WTC11 (cell line): ENCODE measurements at regions not wholly inside any gene's neighbourhood (a gene's known extent, or its start where the extent isn't known, plus 50 kb on each side); places are given as distances from the start of the nearest gene placed in this dataset.
"Not testable (repeated sequence)": the region's sequence is repeated elsewhere in the genome, so short reads cannot be mapped to it uniquely, and the experiment has no call there.

ENCODE experiments used
- ATAC-seq: fragments of 200-7000 bp; cut with Tn5 transposase; 2 replicates; pipeline ENCODE4 v1.10.0; 2021; ENCODE audit warnings: mild to moderate bottlenecking, moderate library complexity
- CTCF ChIA-PET: fragments of 300-600 bp; sonication (Branson Sonifier 250); formaldehyde crosslinking; loops from one replicate; lab custom pipeline; 2021; ENCODE audit warnings: antibody characterized with exemption; lab: Charles Lee
- POLR2A ChIA-PET: fragments of 350-600 bp; sonication (Branson Sonifier 250); formaldehyde crosslinking; loops from one replicate; lab custom pipeline; 2021; ENCODE audit warnings: antibody characterized with exemption; lab: Charles Lee
- DNase-seq: peaks from one replicate; pipeline ENCODE4 v3.0.0; 2021; ENCODE audit warnings: low spot score
- H3K27ac Mint-ChIP-seq: 2 replicates; pipeline ENCODE4 v1.8.0; 2021; ENCODE audit warnings: mixed read lengths
- H3K27me3 Mint-ChIP-seq: 2 replicates; pipeline ENCODE4 v1.8.0; 2021; ENCODE audit warnings: low read depth, mild to moderate bottlenecking, moderate library complexity, mixed read lengths
- H3K36me3 Mint-ChIP-seq: 2 replicates; pipeline ENCODE4 v1.8.0; 2021; ENCODE audit warnings: mixed read lengths
- H3K4me1 Mint-ChIP-seq: 2 replicates; pipeline ENCODE4 v1.8.0; 2022; ENCODE audit warnings: mixed read lengths
- H3K4me3 Mint-ChIP-seq: 2 replicates; pipeline ENCODE4 v1.8.0; 2021; ENCODE audit warnings: mild to moderate bottlenecking, moderate library complexity, mixed read lengths
- H3K9me3 Mint-ChIP-seq: 2 replicates; pipeline ENCODE4 v1.8.0; 2021; ENCODE audit warnings: mixed read lengths
- ATF3 ChIP-seq: sonication (generic); formaldehyde crosslinking; conservative IDR thresholded peaks from 2 replicates; pipeline ENCODE4 v1.8.1; 2022; ENCODE audit warnings: mild to moderate bottlenecking, missing genetic modification reagents
- CREM ChIP-seq: sonication (generic); formaldehyde crosslinking; IDR thresholded peaks from 2 replicates; pipeline ENCODE4 v1.8.1; 2022; ENCODE audit warnings: mild to moderate bottlenecking, missing genetic modification reagents, moderate library complexity
- CTCF ChIP-seq: fragments of 200-600 bp; IDR thresholded peaks from 2 replicates; pipeline ENCODE4 v1.8.0; 2022; ENCODE audit warnings: antibody characterized with exemption
- ELF4 ChIP-seq: sonication (generic); formaldehyde crosslinking; IDR thresholded peaks from 2 replicates; pipeline ENCODE4 v1.8.1; 2022; ENCODE audit warnings: low read depth, mild to moderate bottlenecking, moderate library complexity, missing genetic modification reagents
- EMX1 ChIP-seq: fragments of 250-450 bp; sonication (Bioruptor Pico); IDR thresholded peaks from 2 replicates; pipeline ENCODE4 v1.8.0; 2021; ENCODE audit warnings: mild to moderate bottlenecking
- ESRRA ChIP-seq: sonication (generic); formaldehyde crosslinking; IDR thresholded peaks from 2 replicates; pipeline ENCODE4 v1.8.1; 2022; ENCODE audit warnings: mild to moderate bottlenecking, missing genetic modification reagents, borderline replicate concordance
- FOXK1 ChIP-seq: sonication (generic); formaldehyde crosslinking; IDR thresholded peaks from 2 replicates; pipeline ENCODE4 v1.8.0; 2022; ENCODE audit warnings: mild to moderate bottlenecking, moderate library complexity, missing genetic modification reagents
- FOXP1 ChIP-seq: sonication (generic); formaldehyde crosslinking; IDR thresholded peaks from 2 replicates; pipeline ENCODE4 v1.8.0; 2022; ENCODE audit warnings: missing genetic modification reagents, mild to moderate bottlenecking, moderate library complexity, borderline replicate concordance
- GRHL2 ChIP-seq: fragments of 250-450 bp; sonication (Bioruptor Pico); IDR thresholded peaks from 2 replicates; pipeline ENCODE4 v1.8.0; 2022; ENCODE audit warnings: mild to moderate bottlenecking, moderate library complexity; ENCODE audit not compliant: insufficient replicate concordance, severe bottlenecking
- GTF2I ChIP-seq: fragments of 250-450 bp; sonication (Bioruptor Pico); conservative IDR thresholded peaks from 2 replicates; pipeline ENCODE4 v1.4.0; 2021; ENCODE audit warnings: mild to moderate bottlenecking
- HMGA2 ChIP-seq: fragments of 250-450 bp; sonication (Bioruptor Pico); IDR thresholded peaks from 2 replicates; pipeline ENCODE4 v1.4.0; 2021; ENCODE audit warnings: mild to moderate bottlenecking, moderate library complexity
- JAZF1 ChIP-seq: fragments of 250-450 bp; sonication (Bioruptor Pico); IDR thresholded peaks from 2 replicates; pipeline ENCODE4 v1.9.0; 2021; ENCODE audit warnings: moderate library complexity, mild to moderate bottlenecking, inconsistent platforms
- KAT7 ChIP-seq: sonication (generic); formaldehyde crosslinking; IDR thresholded peaks from 2 replicates; pipeline ENCODE4 v1.8.1; 2023; ENCODE audit warnings: missing genetic modification reagents, mild to moderate bottlenecking, borderline replicate concordance
- MXD4 ChIP-seq: fragments of 250-450 bp; sonication (Bioruptor Pico); IDR thresholded peaks from 2 replicates; pipeline ENCODE4 v1.8.0; 2021; ENCODE audit warnings: mild to moderate bottlenecking, moderate library complexity, borderline replicate concordance
- MYBL2 ChIP-seq: sonication (generic); formaldehyde crosslinking; IDR thresholded peaks from 2 replicates; pipeline ENCODE4 v1.8.1; 2023; ENCODE audit warnings: mild to moderate bottlenecking, moderate library complexity, missing genetic modification reagents
- NFATC4 ChIP-seq: fragments of 250-450 bp; sonication (Bioruptor Pico); IDR thresholded peaks from 2 replicates; pipeline ENCODE4 v1.9.0; 2021; ENCODE audit warnings: mild to moderate bottlenecking
- RELA ChIP-seq: sonication (generic); formaldehyde crosslinking; IDR thresholded peaks from 2 replicates; pipeline ENCODE4 v1.8.1; 2022; ENCODE audit warnings: missing genetic modification reagents, mild to moderate bottlenecking, borderline replicate concordance
- SOX15 ChIP-seq: fragments of 250-450 bp; sonication (Bioruptor Pico); IDR thresholded peaks from 2 replicates; pipeline ENCODE4 v1.9.0; 2021; ENCODE audit warnings: mild to moderate bottlenecking
- ZBTB21 ChIP-seq: sonication (generic); formaldehyde crosslinking; IDR thresholded peaks from 2 replicates; pipeline ENCODE4 v1.8.1; 2023; ENCODE audit warnings: mild to moderate bottlenecking, missing genetic modification reagents, borderline replicate concordance
- ZBTB43 ChIP-seq: sonication (generic); formaldehyde crosslinking; IDR thresholded peaks from 2 replicates; pipeline ENCODE4 v1.8.1; 2023; ENCODE audit warnings: mild to moderate bottlenecking, missing genetic modification reagents
- ZNF396 ChIP-seq: fragments of 250-450 bp; sonication (Bioruptor Pico); IDR thresholded peaks from 2 replicates; pipeline ENCODE4 v1.8.0; 2021; ENCODE audit warnings: mild to moderate bottlenecking, moderate library complexity, borderline replicate concordance
- ZNF425 ChIP-seq: fragments of 250-450 bp; sonication (Bioruptor Pico); conservative IDR thresholded peaks from 2 replicates; pipeline ENCODE4 v1.9.0; 2021; ENCODE audit warnings: mild to moderate bottlenecking
- ZNF671 ChIP-seq: fragments of 250-450 bp; sonication (Bioruptor Pico); IDR thresholded peaks from 2 replicates; pipeline ENCODE4 v1.8.0; 2021; ENCODE audit warnings: mild to moderate bottlenecking
- ZSCAN18 ChIP-seq: fragments of 250-450 bp; sonication (Bioruptor Pico); IDR thresholded peaks from 2 replicates; pipeline ENCODE4 v2.1.2; 2022; ENCODE audit warnings: mild to moderate bottlenecking, moderate library complexity

GRCh38 chr2:234171666-234172065, 121.2 kb downstream of the SPP2 start:
- H3K4me1 Mint-ChIP-seq, result peaks cover 20% of the 10 kb centered on the region
- CTCF ChIA-PET, result interaction anchor here (0.8 kb wide), 1 partner anchor 37 kb away, joined by 3 read pairs; no protein-coding TSS in a partner anchor
- H3K27ac Mint-ChIP-seq, result no peak overlapping the region
- H3K9me3 Mint-ChIP-seq, result peaks cover 5% of the 10 kb centered on the region
- no peak for ATAC-seq
- TF ChIP-seq GRHL2, result no peak
- TF ChIP-seq NFATC4 (CRISPR knock-in tag), result no peak
- no peak for TF ChIP-seq MXD4
- TF ChIP-seq ZNF396 (CRISPR knock-in tag), result no peak
- no peak for TF ChIP-seq GTF2I (CRISPR knock-in tag)
- no peak for TF ChIP-seq EMX1 (CRISPR knock-in tag)
- TF ChIP-seq CREM (CRISPR knock-in tag), result no peak
- no peak for TF ChIP-seq ELF4 (CRISPR knock-in tag)
- no peak for TF ChIP-seq ATF3 (CRISPR knock-in tag)
- no peak for TF ChIP-seq FOXP1 (CRISPR knock-in tag)
- TF ChIP-seq ZSCAN18 (CRISPR knock-in tag), result no peak
- TF ChIP-seq JAZF1 (CRISPR knock-in tag), result no peak
- TF ChIP-seq RELA (CRISPR knock-in tag), result no peak
- TF ChIP-seq SOX15 (CRISPR knock-in tag), result no peak
- no peak for TF ChIP-seq KAT7
- no peak for TF ChIP-seq ZNF671
- TF ChIP-seq, all 79 proteins: peak for 0
- DNase-seq, result no peak
- H3K36me3 Mint-ChIP-seq, result no peaks in the 10 kb centered on the region
- peaks cover 13% of the 10 kb centered on the region for H3K27me3 Mint-ChIP-seq
- POLR2A ChIA-PET, result no interaction called here
- H3K4me3 Mint-ChIP-seq, result no peak overlapping the region

- Mint-ChIP-seq H3K9me3 (0 out of 2 replicates have a peak, but pooled peaks cover 3% of the 10 kb centered on the region), H3K4me3 (no peak overlapping the region), H3K36me3 (no peaks in the 10 kb centered on the region), H3K27ac (no peak overlapping the region), H3K27me3 (peaks cover 13% of the 10 kb centered on the region)
- ATAC-seq, result no peak
- POLR2A ChIA-PET, result interaction anchor here (0.7 kb wide), 1 partner anchor 862 kb away, joined by 8 read pairs; no protein-coding TSS in a partner anchor
- DNase-seq, result no peak
- CTCF ChIA-PET, result no interaction called here
- TF ChIP-seq SOX15 (CRISPR knock-in tag), result no peak
- TF ChIP-seq ZNF425 (CRISPR knock-in tag), result no peak
- no peak for TF ChIP-seq CTCF
- no peak for TF ChIP-seq KAT7
- TF ChIP-seq ZBTB43 (CRISPR knock-in tag), result no peak
- no peak for TF ChIP-seq ZBTB21 (CRISPR knock-in tag)
- TF ChIP-seq HMGA2 (CRISPR knock-in tag), result no peak
- TF ChIP-seq MYBL2 (CRISPR knock-in tag), result no peak
- no peak for TF ChIP-seq EMX1 (CRISPR knock-in tag)
- no peak for TF ChIP-seq FOXK1 (CRISPR knock-in tag)
- no peak for TF ChIP-seq ESRRA
- no peak for TF ChIP-seq NFATC4 (CRISPR knock-in tag)
- no peak for TF ChIP-seq ZNF396 (CRISPR knock-in tag)
- TF ChIP-seq, all 79 proteins: peak for 0
- H3K4me1 Mint-ChIP-seq, result peaks cover 29% of the 10 kb centered on the region
These were observed 119.2 kb downstream of the SPP2 start for GRCh38 chr2:234169674-234170073.

GRCh38 chr2:234168605-234169570, 118.4 kb downstream of the SPP2 start:
- DNase-seq, POLR2A ChIA-PET, H3K4me3 Mint-ChIP-seq, H3K36me3 Mint-ChIP-seq, ATAC-seq, CTCF ChIA-PET, H3K9me3 Mint-ChIP-seq: not testable (repeated sequence)
- Mint-ChIP-seq H3K4me1 (peaks cover 35% of the 10 kb centered on the region), H3K27ac (0 out of 2 replicates have a peak overlapping the region, but pooled peaks have one; percentile 9), H3K27me3 (peaks cover 13% of the 10 kb centered on the region)
